Hepatocyte (in vitro differentiated cells): ENCODE measurements at regions not wholly inside any gene's neighbourhood (a gene's known extent, or its start where the extent isn't known, plus 50 kb on each side); places are given as distances from the start of the nearest gene placed in this dataset.
"Not testable (repeated sequence)": the region's sequence is repeated elsewhere in the genome, so short reads cannot be mapped to it uniquely, and the experiment has no call there.

Experiments
- DNase-seq: peaks from one replicate; pipeline ENCODE4 v3.0.0-alpha.2; 2016; ENCODE audit warnings: low spot score
- H2AFZ ChIP-seq: fragments of 200-600 bp; sonication (generic); 2 replicates; pipeline ENCODE4 v1.6.0; 2016; ENCODE audit warnings: antibody characterized with exemption, mild to moderate bottlenecking
- H3K27ac ChIP-seq: fragments of 200-600 bp; sonication (generic); 2 replicates; pipeline ENCODE4 v1.5.1; 2016; ENCODE audit warnings: mild to moderate bottlenecking
- H3K27me3 ChIP-seq: fragments of 200-600 bp; sonication (generic); 2 replicates; pipeline ENCODE4 v1.6.1; 2016
- H3K36me3 ChIP-seq: fragments of 200-600 bp; sonication (generic); replicated peaks from 2 replicates; pipeline ENCODE4 v1.5.1; 2016; ENCODE audit warnings: low read depth; ENCODE audit not compliant: insufficient read depth
- H3K4me1 ChIP-seq: fragments of 200-600 bp; sonication (generic); 2 replicates; pipeline ENCODE4 v1.5.1; 2016; ENCODE audit warnings: mild to moderate bottlenecking, moderate library complexity; ENCODE audit not compliant: insufficient read depth
- H3K4me2 ChIP-seq: fragments of 200-600 bp; sonication (generic); 2 replicates; pipeline ENCODE4 v1.6.0; 2016
- H3K4me3 ChIP-seq: fragments of 200-600 bp; sonication (generic); 2 replicates; pipeline ENCODE4 v1.5.1; 2016; ENCODE audit warnings: mild to moderate bottlenecking
- H3K79me2 ChIP-seq: fragments of 200-600 bp; sonication (generic); 2 replicates; pipeline ENCODE4 v1.6.0; 2017; ENCODE audit warnings: mild to moderate bottlenecking
- H3K9me2 ChIP-seq: fragments of 200-600 bp; sonication (generic); replicated peaks from 2 replicates; pipeline ENCODE4 v1.6.0; 2017; ENCODE audit warnings: mild to moderate bottlenecking; ENCODE audit not compliant: insufficient read depth
- H3K9me3 ChIP-seq: fragments of 200-600 bp; sonication (generic); 2 replicates; pipeline ENCODE4 v1.5.1; 2016; ENCODE audit warnings: low read depth, mild to moderate bottlenecking
- H4K20me1 ChIP-seq: fragments of 200-600 bp; sonication (generic); 2 replicates; pipeline ENCODE4 v1.6.0; 2016; ENCODE audit warnings: mild to moderate bottlenecking; ENCODE audit not compliant: insufficient read depth, poor library complexity, severe bottlenecking
- CTCF ChIP-seq: fragments of 200-600 bp; sonication (generic); IDR thresholded peaks from 2 replicates; pipeline ENCODE4 v1.5.1; 2016; ENCODE audit warnings: antibody characterized with exemption, mild to moderate bottlenecking; ENCODE audit not compliant: poor library complexity
- EZH2 ChIP-seq: fragments of 200-600 bp; sonication (generic); IDR thresholded peaks from 2 replicates; pipeline ENCODE4 v1.6.1; 2016; ENCODE audit warnings: antibody characterized with exemption, mild to moderate bottlenecking, borderline replicate concordance
- EZH2phosphoT487 ChIP-seq: fragments of 200-600 bp; sonication (generic); IDR thresholded peaks from one replicate; pipeline ENCODE4 v1.6.1; 2018; ENCODE audit warnings: antibody characterized with exemption, mild to moderate bottlenecking, low read depth, moderate library complexity; ENCODE audit not compliant: unreplicated experiment, severe bottlenecking
- WGBS: methylation state at CpG from one replicate; pipeline ENCODE4 v1.1.6; 2016; ENCODE audit warnings: low lambda C conversion rate; ENCODE audit errors: missing lambda C conversion rate; 5-methylcytosine and 5-hydroxymethylcytosine counted together

GRCh38 chr12:124217508-124218242, 77.2 kb upstream of the RFLNA start:
- DNase-seq: no peak
- no peak overlapping the region for H3K27ac ChIP-seq
- no peaks in the 10 kb centered on the region for H3K4me1 ChIP-seq
- peak overlapping the region; percentile 41 for H3K4me2 ChIP-seq
- TF ChIP-seq CTCF: no peak
- TF ChIP-seq EZH2: no peak
- no peak for TF ChIP-seq EZH2phosphoT487
- no peaks in the 10 kb centered on the region for H3K79me2 ChIP-seq
- no peaks in the 10 kb centered on the region for H3K27me3 ChIP-seq
- H2AFZ ChIP-seq: no peak overlapping the region
- H3K4me3 ChIP-seq: no peak overlapping the region
- H3K9me2 ChIP-seq: no peaks in the 10 kb centered on the region
- 57% methylated on average over 22 of the region's 22 CpGs for WGBS
- no peaks in the 10 kb centered on the region for H4K20me1 ChIP-seq
- H3K9me3 ChIP-seq: no peaks in the 10 kb centered on the region
- H3K36me3 ChIP-seq: no peaks in the 10 kb centered on the region

DNA sequence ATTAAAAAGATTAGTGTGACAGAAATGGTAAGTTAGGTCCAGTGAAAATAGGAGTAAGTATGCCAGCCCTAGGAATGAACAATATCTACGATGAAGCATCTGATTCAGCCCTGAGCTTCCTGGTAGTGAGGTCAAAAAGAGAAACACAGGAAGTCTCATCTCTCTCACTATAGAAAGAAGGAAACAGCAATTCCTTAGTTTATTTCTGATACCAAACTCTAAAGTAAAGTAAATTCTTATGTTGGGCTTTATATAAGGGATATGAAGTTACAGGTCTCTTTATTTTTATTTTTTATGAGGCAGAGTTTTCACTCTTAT, 76.7 kb upstream of the RFLNA start:
- Histone ChIP-seq H2AFZ (no peak overlapping the region), H3K9me3 (no peaks in the 10 kb centered on the region), H3K79me2 (no peaks in the 10 kb centered on the region), H3K36me3 (no peaks in the 10 kb centered on the region), H3K27ac (no peak overlapping the region), H3K4me3 (no peak overlapping the region), H3K4me1 (no peaks in the 10 kb centered on the region), H4K20me1 (no peaks in the 10 kb centered on the region), H3K4me2 (no peak overlapping the region), H3K27me3 (no peaks in the 10 kb centered on the region), H3K9me2 (no peaks in the 10 kb centered on the region)
- 100% methylated on average over 1 of the region's 1 CpG for WGBS
- no peak for DNase-seq
- TF ChIP-seq EZH2phosphoT487 (no peak), CTCF (no peak), EZH2 (no peak)

DNA sequence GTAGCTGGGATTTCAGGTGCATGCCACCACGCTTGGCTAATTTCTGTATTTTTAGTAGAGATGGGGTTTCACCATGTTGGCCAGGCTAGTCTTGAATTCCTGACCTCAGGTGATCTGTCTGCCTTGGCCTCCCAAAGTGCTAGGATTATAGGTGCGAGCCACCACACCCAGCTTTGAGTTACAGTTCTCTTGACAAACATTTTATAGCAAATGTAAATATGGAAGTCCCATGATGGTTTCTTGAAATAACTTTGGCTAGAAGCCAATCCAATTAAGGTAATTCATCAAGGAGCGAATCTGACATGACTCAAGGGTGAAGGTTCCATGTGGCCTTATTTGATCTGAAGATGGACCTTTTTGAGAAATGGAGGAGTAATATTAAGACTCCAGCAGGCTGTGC, 76.2 kb upstream of the RFLNA start:
- H3K27me3 ChIP-seq, H3K9me3 ChIP-seq, H3K4me2 ChIP-seq, H2AFZ ChIP-seq, H3K4me1 ChIP-seq, H3K27ac ChIP-seq, H3K4me3 ChIP-seq, H3K9me2 ChIP-seq, DNase-seq, H3K36me3 ChIP-seq, H3K79me2 ChIP-seq, H4K20me1 ChIP-seq: not testable (repeated sequence)
- 91% methylated on average over 3 of the region's 3 CpGs for WGBS

DNA sequence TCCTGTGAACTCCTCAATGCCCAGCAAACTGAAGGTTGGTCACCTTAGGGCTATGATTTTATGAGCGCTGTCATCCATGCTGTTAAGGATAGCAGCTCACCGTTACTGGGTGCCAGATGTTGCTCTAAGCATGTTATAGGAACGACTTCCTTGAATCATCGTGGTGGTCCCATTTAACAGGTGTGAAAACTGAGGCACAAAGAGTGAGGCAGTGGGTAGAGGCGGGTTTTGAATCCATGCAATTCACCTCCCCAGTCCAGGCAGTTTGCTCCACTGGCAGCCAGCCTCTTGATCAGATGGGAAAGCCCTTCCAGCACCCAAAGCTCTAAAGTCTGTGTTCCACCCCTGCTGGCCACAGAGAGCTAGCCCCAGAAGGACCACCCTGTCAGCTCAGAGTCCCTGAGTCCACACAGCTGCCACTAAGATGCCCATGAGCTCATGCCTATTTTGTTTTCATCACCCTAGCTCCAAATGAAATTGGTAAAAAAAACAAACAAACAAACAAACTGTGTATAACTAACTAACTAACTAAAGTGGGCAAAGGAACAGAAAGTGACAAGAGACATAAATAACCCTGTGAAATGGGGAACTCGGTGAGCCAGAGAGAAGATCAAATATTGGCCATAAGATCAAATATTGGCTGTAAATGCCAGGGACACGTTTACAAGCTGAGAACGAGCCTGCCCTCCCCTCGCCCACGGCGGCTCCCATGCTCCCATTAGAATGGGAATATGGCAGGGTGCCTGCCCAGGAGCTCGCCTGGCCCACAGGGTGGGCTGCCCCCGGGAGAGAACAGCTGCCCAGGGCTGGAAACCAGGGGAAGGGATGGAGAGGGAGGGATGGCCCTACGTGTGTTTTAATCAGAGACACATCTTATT, 72.3 kb upstream of the RFLNA start:
- Histone ChIP-seq H2AFZ (no peak overlapping the region), H3K79me2 (no peaks in the 10 kb centered on the region), H3K4me2 (no peak overlapping the region), H3K9me3 (no peaks in the 10 kb centered on the region), H4K20me1 (no peaks in the 10 kb centered on the region), H3K27me3 (no peaks in the 10 kb centered on the region), H3K27ac (no peak overlapping the region), H3K36me3 (no peaks in the 10 kb centered on the region), H3K4me1 (no peaks in the 10 kb centered on the region), H3K9me2 (no peaks in the 10 kb centered on the region), H3K4me3 (no peak overlapping the region)
- DNase-seq: no peak
- WGBS: 79% methylated on average over 14 of the region's 14 CpGs
- TF ChIP-seq EZH2phosphoT487 (no peak), EZH2 (no peak), CTCF (no peak)

GRCh38 chr12:124223733-124224138, 71.2 kb upstream of the RFLNA start:
- H2AFZ ChIP-seq, H3K79me2 ChIP-seq, DNase-seq, H3K4me2 ChIP-seq, H3K4me3 ChIP-seq, H4K20me1 ChIP-seq, H3K9me2 ChIP-seq, H3K4me1 ChIP-seq, H3K9me3 ChIP-seq, H3K36me3 ChIP-seq, H3K27ac ChIP-seq, H3K27me3 ChIP-seq: not testable (repeated sequence)
- WGBS: 96% methylated on average over 12 of the region's 12 CpGs
